DOHH2 (cell line): ENCODE measurements at regions not wholly inside any gene's neighbourhood (a gene's known extent, or its start where the extent isn't known, plus 50 kb on each side); places are given as distances from the start of the nearest gene placed in this dataset.
"Not testable (repeated sequence)": the region's sequence is repeated elsewhere in the genome, so short reads cannot be mapped to it uniquely, and the experiment has no call there.

Source experiments
- H3F3A ChIP-seq: fragments of 200-600 bp; sonication (generic), shearing (Covaris generic); 2 replicates; pipeline ENCODE4 v1.6.0; 2016; ENCODE audit warnings: antibody characterized with exemption, mild to moderate bottlenecking; ENCODE audit not compliant: control insufficient read depth, insufficient read depth
- H3K27ac ChIP-seq: fragments of 200-600 bp; sonication (generic); 2 replicates; pipeline ENCODE4 v1.5.1; 2014; ENCODE audit warnings: low read depth, mild to moderate bottlenecking, low read length, moderate library complexity
- H3K27me3 ChIP-seq: fragments of 200-600 bp; sonication (generic); 2 replicates; pipeline ENCODE4 v1.6.1; 2014; ENCODE audit warnings: mild to moderate bottlenecking, low read length, mixed read lengths; ENCODE audit not compliant: control insufficient read depth
- H3K36me3 ChIP-seq: fragments of 200-600 bp; sonication (generic); 2 replicates; pipeline ENCODE4 v1.6.1; 2014; ENCODE audit warnings: mild to moderate bottlenecking, low read length, moderate library complexity, mixed read lengths; ENCODE audit not compliant: control insufficient read depth
- H3K4me1 ChIP-seq: fragments of 200-600 bp; sonication (generic); 2 replicates; pipeline ENCODE4 v1.6.1; 2014; ENCODE audit warnings: mild to moderate bottlenecking, low read length, mixed read lengths; ENCODE audit not compliant: control insufficient read depth
- H3K4me2 ChIP-seq: fragments of 200-600 bp; sonication (generic); 2 replicates; pipeline ENCODE4 v1.6.0; 2014; ENCODE audit warnings: mild to moderate bottlenecking, low read length, moderate library complexity
- H3K4me3 ChIP-seq: fragments of 200-600 bp; sonication (generic); 2 replicates; pipeline ENCODE4 v1.5.1; 2014; ENCODE audit warnings: mild to moderate bottlenecking, low read length, mixed read lengths
- H3K79me2 ChIP-seq: fragments of 200-600 bp; sonication (generic); 2 replicates; pipeline ENCODE4 v1.6.1; 2014; ENCODE audit warnings: mild to moderate bottlenecking, low read length, mixed read lengths; ENCODE audit not compliant: control insufficient read depth
- H3K9me2 ChIP-seq: fragments of 200-600 bp; sonication (generic); replicated peaks from 2 replicates; pipeline ENCODE4 v1.6.1; 2014; ENCODE audit warnings: mild to moderate bottlenecking, low read length, mixed read lengths; ENCODE audit not compliant: control insufficient read depth
- H3K9me3 ChIP-seq: fragments of 200-600 bp; sonication (generic); 2 replicates; pipeline ENCODE4 v1.6.1; 2014; ENCODE audit warnings: antibody characterized with exemption, low read length, mixed read lengths; ENCODE audit not compliant: control insufficient read depth, insufficient read depth
- H4K20me1 ChIP-seq: fragments of 200-600 bp; sonication (generic); 2 replicates; pipeline ENCODE4 v1.6.0; 2014; ENCODE audit warnings: low read depth, mild to moderate bottlenecking, antibody characterized with exemption, low read length, moderate library complexity; ENCODE audit not compliant: control insufficient read depth, insufficient read depth
- EZH2phosphoT487 ChIP-seq: fragments of 200-600 bp; sonication (generic); IDR thresholded peaks from 2 replicates; pipeline ENCODE4 v1.6.1; 2017; ENCODE audit warnings: borderline replicate concordance, mild to moderate bottlenecking, antibody characterized with exemption, low read length, moderate library complexity, mixed read lengths
- TF ChIP-seq, protein P1 (sequence below): fragments of 200-600 bp; sonication (generic); IDR thresholded peaks from one replicate; pipeline ENCODE4 v1.5.1; 2014; ENCODE audit warnings: antibody characterized with exemption, mild to moderate bottlenecking, low read depth, low read length; ENCODE audit not compliant: poor library complexity, severe bottlenecking

DNA sequence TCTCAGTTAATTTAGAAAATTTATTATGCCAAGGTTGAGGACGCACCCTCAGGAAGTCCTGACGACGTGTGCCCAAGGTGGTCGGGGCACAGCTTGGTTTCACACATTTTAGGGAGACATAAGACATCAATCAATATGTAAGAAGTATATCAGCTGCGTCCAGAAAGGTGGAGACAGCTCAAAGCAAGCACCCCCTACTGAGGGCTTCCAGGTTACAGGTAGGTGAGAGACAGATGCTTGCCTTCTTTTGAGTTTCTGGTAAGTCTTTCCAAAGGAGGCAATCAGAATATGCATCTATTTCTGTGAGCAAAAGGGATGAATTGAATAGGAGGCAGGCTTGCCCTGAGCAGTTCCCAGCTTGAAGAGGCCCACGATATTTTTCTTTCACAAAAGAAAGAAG is 614.3 kb downstream of the XPNPEP1 start:
- TF ChIP-seq, protein P1, sequence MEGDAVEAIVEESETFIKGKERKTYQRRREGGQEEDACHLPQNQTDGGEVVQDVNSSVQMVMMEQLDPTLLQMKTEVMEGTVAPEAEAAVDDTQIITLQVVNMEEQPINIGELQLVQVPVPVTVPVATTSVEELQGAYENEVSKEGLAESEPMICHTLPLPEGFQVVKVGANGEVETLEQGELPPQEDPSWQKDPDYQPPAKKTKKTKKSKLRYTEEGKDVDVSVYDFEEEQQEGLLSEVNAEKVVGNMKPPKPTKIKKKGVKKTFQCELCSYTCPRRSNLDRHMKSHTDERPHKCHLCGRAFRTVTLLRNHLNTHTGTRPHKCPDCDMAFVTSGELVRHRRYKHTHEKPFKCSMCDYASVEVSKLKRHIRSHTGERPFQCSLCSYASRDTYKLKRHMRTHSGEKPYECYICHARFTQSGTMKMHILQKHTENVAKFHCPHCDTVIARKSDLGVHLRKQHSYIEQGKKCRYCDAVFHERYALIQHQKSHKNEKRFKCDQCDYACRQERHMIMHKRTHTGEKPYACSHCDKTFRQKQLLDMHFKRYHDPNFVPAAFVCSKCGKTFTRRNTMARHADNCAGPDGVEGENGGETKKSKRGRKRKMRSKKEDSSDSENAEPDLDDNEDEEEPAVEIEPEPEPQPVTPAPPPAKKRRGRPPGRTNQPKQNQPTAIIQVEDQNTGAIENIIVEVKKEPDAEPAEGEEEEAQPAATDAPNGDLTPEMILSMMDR, result no peak
- no peak for TF ChIP-seq EZH2phosphoT487
- no peaks in the 10 kb centered on the region for H3K79me2 ChIP-seq
- H3K4me2 ChIP-seq, result no peak overlapping the region
- H3K36me3 ChIP-seq, result no peaks in the 10 kb centered on the region
- H3K4me3 ChIP-seq, result no peak overlapping the region
- no peaks in the 10 kb centered on the region for H3K4me1 ChIP-seq
- H3K27me3 ChIP-seq, result no peaks in the 10 kb centered on the region
- H4K20me1 ChIP-seq, result no peaks in the 10 kb centered on the region
- H3K9me2 ChIP-seq, result no peaks in the 10 kb centered on the region
- no peaks in the 10 kb centered on the region for H3F3A ChIP-seq
- H3K9me3 ChIP-seq, result no peaks in the 10 kb centered on the region
- no peak overlapping the region for H3K27ac ChIP-seq

DNA sequence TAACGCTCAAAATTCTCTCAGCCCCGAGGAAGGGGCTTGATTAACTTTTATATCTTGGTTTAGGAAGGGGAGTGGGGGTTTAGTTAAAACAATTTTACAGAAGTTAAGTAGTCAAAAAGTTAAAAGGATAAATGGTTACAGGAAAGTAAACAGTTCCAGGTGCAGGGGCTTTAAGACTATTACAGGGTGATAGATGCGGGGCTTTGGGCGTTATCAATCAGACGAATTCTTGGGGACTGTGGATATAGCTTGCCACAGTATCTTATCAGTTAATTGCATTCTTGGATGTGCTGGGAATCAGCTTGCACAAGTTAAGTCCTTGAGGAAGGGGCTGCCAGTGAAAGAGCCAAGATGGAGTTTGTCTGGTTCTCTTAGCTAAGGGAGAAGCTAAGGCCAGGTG is 616.2 kb downstream of the XPNPEP1 start:
- H3F3A ChIP-seq, H3K27ac ChIP-seq, H3K9me3 ChIP-seq, H3K9me2 ChIP-seq, H3K36me3 ChIP-seq, H3K27me3 ChIP-seq, H4K20me1 ChIP-seq, H3K4me2 ChIP-seq, H3K4me3 ChIP-seq, H3K79me2 ChIP-seq, H3K4me1 ChIP-seq: not testable (repeated sequence)

DNA sequence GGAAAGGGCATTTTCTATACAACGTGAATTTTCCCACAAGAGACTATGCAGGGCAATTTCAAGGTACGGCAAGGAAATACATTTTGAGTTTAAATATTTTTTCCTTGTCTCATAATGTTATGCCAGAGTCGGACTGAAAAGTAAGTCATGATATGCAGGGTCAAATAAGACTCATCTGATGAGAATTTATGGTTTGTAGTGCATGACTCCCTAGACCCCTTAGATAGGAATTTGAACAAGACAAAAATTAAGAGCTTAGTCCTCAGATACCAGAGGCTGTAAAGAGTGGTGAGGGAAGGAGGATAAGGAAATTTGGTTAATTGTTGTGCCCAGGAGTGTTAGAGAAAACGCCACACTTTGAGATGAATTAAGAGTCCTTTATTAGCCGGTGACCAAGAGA is 616.6 kb downstream of the XPNPEP1 start:
- Histone ChIP-seq H3K4me2 (no peak overlapping the region), H3K36me3 (no peaks in the 10 kb centered on the region), H3F3A (no peaks in the 10 kb centered on the region), H3K4me3 (no peak overlapping the region), H3K27me3 (no peaks in the 10 kb centered on the region), H3K9me3 (no peaks in the 10 kb centered on the region), H3K4me1 (no peaks in the 10 kb centered on the region), H3K9me2 (no peaks in the 10 kb centered on the region), H3K79me2 (no peaks in the 10 kb centered on the region), H4K20me1 (no peaks in the 10 kb centered on the region), H3K27ac (no peak overlapping the region)
- no peak for TF ChIP-seq EZH2phosphoT487
- TF ChIP-seq, protein P1, result no peak

DNA sequence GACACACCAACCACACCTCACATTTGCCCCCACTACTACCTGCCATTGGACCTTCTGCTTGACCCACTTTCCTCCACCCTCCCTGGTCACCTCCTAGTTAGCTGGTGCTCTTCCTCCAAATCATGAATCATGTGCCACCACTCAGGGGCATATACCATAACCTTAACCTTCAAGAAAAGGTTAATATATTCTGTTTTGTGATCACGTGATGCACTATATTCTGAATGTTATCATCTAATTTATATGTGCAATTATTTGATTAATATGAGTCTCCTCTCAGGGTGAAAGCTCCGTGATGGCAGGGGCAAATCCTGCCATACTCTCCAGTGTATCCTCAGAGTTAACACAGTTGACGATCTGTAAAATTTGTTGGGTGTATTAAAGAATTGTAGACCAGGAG is 635.5 kb downstream of the XPNPEP1 start:
- no peak overlapping the region for H3K27ac ChIP-seq
- H3K4me2 ChIP-seq, result no peak overlapping the region
- H3K36me3 ChIP-seq, result no peaks in the 10 kb centered on the region
- H3F3A ChIP-seq, result no peaks in the 10 kb centered on the region
- no peaks in the 10 kb centered on the region for H3K4me1 ChIP-seq
- TF ChIP-seq, protein P1, result no peak
- no peak for TF ChIP-seq EZH2phosphoT487
- no peaks in the 10 kb centered on the region for H3K27me3 ChIP-seq
- H4K20me1 ChIP-seq, result no peaks in the 10 kb centered on the region
- H3K79me2 ChIP-seq, result no peaks in the 10 kb centered on the region
- no peaks in the 10 kb centered on the region for H3K9me2 ChIP-seq
- H3K4me3 ChIP-seq, result no peak overlapping the region
- no peaks in the 10 kb centered on the region for H3K9me3 ChIP-seq
